ENCODE measurements at regions not wholly inside any gene's neighbourhood (a gene's known extent, or its start where the extent isn't known, plus 50 kb on each side); places are given as distances from the start of the nearest gene placed in this dataset.

GRCh38 chr1:5451671-5452070 lies 540.6 kb downstream of the NPHP4 start:
- no peak for TF ChIP-seq REST (IDR thresholded peaks at IDR 0.05; ENCODE audit: low read depth)

DNA sequence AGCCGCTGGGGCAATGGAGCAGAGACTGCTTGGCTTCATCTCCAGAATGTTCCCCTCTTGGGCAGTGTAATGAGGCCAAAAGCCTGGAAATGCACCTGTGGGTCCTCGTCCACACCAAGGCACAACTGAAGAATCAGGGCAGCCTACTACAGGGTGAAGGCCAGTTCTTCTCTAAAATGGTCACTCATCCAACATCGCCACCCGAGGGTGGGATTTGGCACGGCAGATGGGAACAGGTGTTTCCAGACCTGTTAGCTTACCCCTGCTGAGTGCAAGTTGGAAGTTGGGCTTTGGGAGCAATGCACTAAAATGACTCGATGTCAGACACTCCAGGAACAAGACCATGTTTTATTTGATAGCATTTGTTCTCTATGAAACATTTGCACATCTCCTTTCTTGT lies 543.7 kb downstream of the NPHP4 start:
- TF ChIP-seq RAD21 (IDR thresholded peaks at IDR 0.05; ENCODE audit: low read depth): peak; percentile 52; the same call in 1 of the 2 replicates
- no peak for TF ChIP-seq FOXM1 (IDR thresholded peaks at IDR 0.05; ENCODE audit: borderline replicate concordance, low read depth)
- no peak for TF ChIP-seq ZBTB7A (IDR thresholded peaks at IDR 0.05; ENCODE audit: low read depth)

- TF ChIP-seq YY1 (IDR thresholded peaks at IDR 0.05; ENCODE audit: low read depth) (no peak), REST (IDR thresholded peaks at IDR 0.05; ENCODE audit: low read depth) (peak; percentile 67)
Observed at GRCh38 chr1:5447503-5447960, 544.7 kb downstream of the NPHP4 start.

- TF ChIP-seq CEBPB (IDR thresholded peaks at IDR 0.05) (no peak), RAD21 (IDR thresholded peaks at IDR 0.05; ENCODE audit: low read depth) (no peak), TAF1 (IDR thresholded peaks at IDR 0.05; ENCODE audit: low read depth) (no peak), MAX (IDR thresholded peaks at IDR 0.05) (no peak), TCF12 (IDR thresholded peaks at IDR 0.05; ENCODE audit: low read depth) (no peak), CREB1 (IDR thresholded peaks at IDR 0.05; ENCODE audit: low read depth) (no peak), REST (IDR thresholded peaks at IDR 0.05; ENCODE audit: low read depth) (no peak), USF1 (IDR thresholded peaks at IDR 0.05) (no peak), NFIC (IDR thresholded peaks at IDR 0.05) (no peak), YY1 (IDR thresholded peaks at IDR 0.05; ENCODE audit: low read depth) (no peak), EP300 (IDR thresholded peaks at IDR 0.05; ENCODE audit: borderline replicate concordance) (no peak), EGR1 (IDR thresholded peaks at IDR 0.05) (no peak), ZBTB7A (IDR thresholded peaks at IDR 0.05; ENCODE audit: low read depth) (no peak), TEAD4 (IDR thresholded peaks at IDR 0.05) (no peak), FOXM1 (IDR thresholded peaks at IDR 0.05; ENCODE audit: borderline replicate concordance, low read depth) (no peak)
Observed at GRCh38 chr1:5444396-5444795, 547.8 kb downstream of the NPHP4 start.

GRCh38 chr1:5436808-5437207 lies 555.4 kb downstream of the NPHP4 start:
- no peak for TF ChIP-seq NFIC (IDR thresholded peaks at IDR 0.05)
- no peak for TF ChIP-seq YY1 (IDR thresholded peaks at IDR 0.05; ENCODE audit: low read depth)
- TF ChIP-seq TAF1 (IDR thresholded peaks at IDR 0.05; ENCODE audit: low read depth): no peak
- TF ChIP-seq TEAD4 (IDR thresholded peaks at IDR 0.05): no peak
- TF ChIP-seq USF1 (IDR thresholded peaks at IDR 0.05): no peak
- TF ChIP-seq EP300 (IDR thresholded peaks at IDR 0.05; ENCODE audit: borderline replicate concordance): no peak
- TF ChIP-seq REST (IDR thresholded peaks at IDR 0.05; ENCODE audit: low read depth): no peak
- no peak for TF ChIP-seq CREB1 (IDR thresholded peaks at IDR 0.05; ENCODE audit: low read depth)
- no peak for TF ChIP-seq MAX (IDR thresholded peaks at IDR 0.05)
- no peak for TF ChIP-seq EGR1 (IDR thresholded peaks at IDR 0.05)
- TF ChIP-seq TCF12 (IDR thresholded peaks at IDR 0.05; ENCODE audit: low read depth): no peak
- no peak for TF ChIP-seq FOXM1 (IDR thresholded peaks at IDR 0.05; ENCODE audit: borderline replicate concordance, low read depth)
- no peak for TF ChIP-seq CEBPB (IDR thresholded peaks at IDR 0.05)
- TF ChIP-seq RAD21 (IDR thresholded peaks at IDR 0.05; ENCODE audit: low read depth): no peak
- TF ChIP-seq ZBTB7A (IDR thresholded peaks at IDR 0.05; ENCODE audit: low read depth): no peak

Measured in Ishikawa (cell line).